ENCODE measurements at regions not wholly inside any gene's neighbourhood (a gene's known extent, or its start where the extent isn't known, plus 50 kb on each side); places are given as distances from the start of the nearest gene placed in this dataset.

GRCh38 chr10:108086502-108086901 lies 922.0 kb upstream of the SORCS1 start:
- TF ChIP-seq, protein P1, sequence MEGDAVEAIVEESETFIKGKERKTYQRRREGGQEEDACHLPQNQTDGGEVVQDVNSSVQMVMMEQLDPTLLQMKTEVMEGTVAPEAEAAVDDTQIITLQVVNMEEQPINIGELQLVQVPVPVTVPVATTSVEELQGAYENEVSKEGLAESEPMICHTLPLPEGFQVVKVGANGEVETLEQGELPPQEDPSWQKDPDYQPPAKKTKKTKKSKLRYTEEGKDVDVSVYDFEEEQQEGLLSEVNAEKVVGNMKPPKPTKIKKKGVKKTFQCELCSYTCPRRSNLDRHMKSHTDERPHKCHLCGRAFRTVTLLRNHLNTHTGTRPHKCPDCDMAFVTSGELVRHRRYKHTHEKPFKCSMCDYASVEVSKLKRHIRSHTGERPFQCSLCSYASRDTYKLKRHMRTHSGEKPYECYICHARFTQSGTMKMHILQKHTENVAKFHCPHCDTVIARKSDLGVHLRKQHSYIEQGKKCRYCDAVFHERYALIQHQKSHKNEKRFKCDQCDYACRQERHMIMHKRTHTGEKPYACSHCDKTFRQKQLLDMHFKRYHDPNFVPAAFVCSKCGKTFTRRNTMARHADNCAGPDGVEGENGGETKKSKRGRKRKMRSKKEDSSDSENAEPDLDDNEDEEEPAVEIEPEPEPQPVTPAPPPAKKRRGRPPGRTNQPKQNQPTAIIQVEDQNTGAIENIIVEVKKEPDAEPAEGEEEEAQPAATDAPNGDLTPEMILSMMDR (conservative IDR thresholded peaks at IDR 0.05 in 1 of 2, IDR thresholded peaks at IDR 0.05 in 1 of 2; ENCODE audit: low read depth in 1 of 2, low read length in 2 of 2) = no peak
- TF ChIP-seq EZH2 (IDR thresholded peaks at IDR 0.05; ENCODE audit: low read length, missing control alignments) = no peak

Measured in fibroblast of lung (primary cell).